ENCODE measurements at regions not wholly inside any gene's neighbourhood (a gene's known extent, or its start where the extent isn't known, plus 50 kb on each side); places are given as distances from the start of the nearest gene placed in this dataset.
"Not testable (repeated sequence)": the region's sequence is repeated elsewhere in the genome, so short reads cannot be mapped to it uniquely, and the experiment has no call there.

DNA sequence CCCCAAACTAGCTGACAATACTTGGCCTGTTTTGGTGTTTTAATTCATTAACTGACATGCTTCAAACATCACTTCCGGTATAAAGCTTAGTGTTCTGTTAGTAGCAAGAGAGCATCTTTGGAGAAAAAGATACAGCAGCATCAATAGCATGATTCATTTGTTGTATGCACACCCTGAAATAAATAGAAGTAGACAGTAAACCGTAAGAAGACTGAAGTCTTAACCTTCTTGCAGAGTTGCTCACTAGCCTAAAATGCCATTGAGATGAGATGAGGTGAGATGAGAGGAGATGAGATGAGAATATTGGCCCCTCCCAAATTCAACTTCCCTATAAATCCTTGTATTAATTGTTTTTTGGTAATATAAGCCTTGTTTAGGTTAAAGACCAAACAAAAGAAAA lies 108.8 kb downstream of the TNFSF18 start:
- no peaks in the 10 kb centered on the region for H3F3A ChIP-seq (ENCODE audit: control insufficient read depth, insufficient read depth)
- no peaks in the 10 kb centered on the region for H4K20me1 ChIP-seq (ENCODE audit: control insufficient read depth, insufficient read depth, low read depth, low read length)
- H3K4me3 ChIP-seq (ENCODE audit: low read length): no peak overlapping the region
- peaks cover 15% of the 10 kb centered on the region for H3K4me1 ChIP-seq (ENCODE audit: control insufficient read depth, low read length)
- H3K4me2 ChIP-seq (ENCODE audit: low read length): no peak overlapping the region
- no peaks in the 10 kb centered on the region for H3K27me3 ChIP-seq (ENCODE audit: control insufficient read depth, low read length)
- H3K27ac ChIP-seq (ENCODE audit: low read depth, low read length): no peak overlapping the region
- no peak for TF ChIP-seq EZH2phosphoT487 (IDR thresholded peaks at IDR 0.05; ENCODE audit: borderline replicate concordance, low read length)
- TF ChIP-seq, protein P1, sequence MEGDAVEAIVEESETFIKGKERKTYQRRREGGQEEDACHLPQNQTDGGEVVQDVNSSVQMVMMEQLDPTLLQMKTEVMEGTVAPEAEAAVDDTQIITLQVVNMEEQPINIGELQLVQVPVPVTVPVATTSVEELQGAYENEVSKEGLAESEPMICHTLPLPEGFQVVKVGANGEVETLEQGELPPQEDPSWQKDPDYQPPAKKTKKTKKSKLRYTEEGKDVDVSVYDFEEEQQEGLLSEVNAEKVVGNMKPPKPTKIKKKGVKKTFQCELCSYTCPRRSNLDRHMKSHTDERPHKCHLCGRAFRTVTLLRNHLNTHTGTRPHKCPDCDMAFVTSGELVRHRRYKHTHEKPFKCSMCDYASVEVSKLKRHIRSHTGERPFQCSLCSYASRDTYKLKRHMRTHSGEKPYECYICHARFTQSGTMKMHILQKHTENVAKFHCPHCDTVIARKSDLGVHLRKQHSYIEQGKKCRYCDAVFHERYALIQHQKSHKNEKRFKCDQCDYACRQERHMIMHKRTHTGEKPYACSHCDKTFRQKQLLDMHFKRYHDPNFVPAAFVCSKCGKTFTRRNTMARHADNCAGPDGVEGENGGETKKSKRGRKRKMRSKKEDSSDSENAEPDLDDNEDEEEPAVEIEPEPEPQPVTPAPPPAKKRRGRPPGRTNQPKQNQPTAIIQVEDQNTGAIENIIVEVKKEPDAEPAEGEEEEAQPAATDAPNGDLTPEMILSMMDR (IDR thresholded peaks at IDR 0.05; ENCODE audit: low read depth, low read length, poor library complexity, severe bottlenecking): no peak
- H3K79me2 ChIP-seq (ENCODE audit: control insufficient read depth, low read length): no peaks in the 10 kb centered on the region
- H3K9me3 ChIP-seq (ENCODE audit: control insufficient read depth, insufficient read depth, low read length): no peaks in the 10 kb centered on the region
- no peaks in the 10 kb centered on the region for H3K9me2 ChIP-seq (replicated peaks; ENCODE audit: control insufficient read depth, low read length)
- no peaks in the 10 kb centered on the region for H3K36me3 ChIP-seq (ENCODE audit: control insufficient read depth, low read length)

DNA sequence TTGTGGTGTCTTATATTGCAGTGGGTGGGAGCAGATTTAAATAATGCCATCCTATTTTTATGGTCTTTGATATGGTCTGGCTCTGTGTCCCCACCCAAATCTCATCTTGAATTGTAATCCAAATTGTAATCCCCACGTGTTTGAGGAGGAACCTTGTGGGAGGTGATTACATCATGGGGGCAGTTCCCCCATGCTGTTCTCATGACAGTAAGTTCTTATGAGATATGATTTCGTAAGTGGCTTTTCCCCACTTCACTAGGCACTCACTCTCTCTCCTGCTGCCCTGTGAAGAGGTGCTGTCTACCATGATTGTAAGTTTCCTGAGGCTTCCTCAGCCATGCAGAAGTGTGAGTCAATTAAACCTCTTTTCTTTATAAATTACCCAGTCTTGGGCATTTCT lies 107.6 kb downstream of the TNFSF18 start:
- not testable (repeated sequence) for H3K79me2 ChIP-seq (ENCODE audit: control insufficient read depth, low read length); H4K20me1 ChIP-seq (ENCODE audit: control insufficient read depth, insufficient read depth, low read depth, low read length)

DNA sequence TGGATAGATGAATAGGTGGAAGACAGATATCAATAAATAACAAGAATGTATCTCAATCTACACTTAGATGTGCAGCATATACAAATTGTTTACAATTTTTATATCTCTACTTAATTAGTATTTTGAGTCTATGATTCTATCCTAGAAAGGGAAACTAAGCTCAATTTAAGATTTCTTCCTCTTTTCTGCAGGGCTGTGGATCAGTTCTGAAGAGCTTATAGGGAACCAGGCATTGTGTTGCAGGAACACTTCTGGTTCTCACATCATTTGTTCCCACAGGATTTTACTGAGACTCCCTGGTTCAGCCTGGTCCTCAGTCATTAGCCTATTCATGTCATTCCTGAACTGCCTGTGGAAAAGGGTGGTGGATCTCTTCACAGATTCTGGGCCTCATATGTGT lies 105.8 kb downstream of the TNFSF18 start:
- Histone ChIP-seq H3K4me2 (ENCODE audit: low read length) (no peak overlapping the region), H3K9me3 (ENCODE audit: control insufficient read depth, insufficient read depth, low read length) (no peaks in the 10 kb centered on the region), H3K27ac (ENCODE audit: low read depth, low read length) (no peak overlapping the region), H3K79me2 (ENCODE audit: control insufficient read depth, low read length) (no peaks in the 10 kb centered on the region), H3K9me2 (replicated peaks; ENCODE audit: control insufficient read depth, low read length) (no peaks in the 10 kb centered on the region), H3K4me1 (ENCODE audit: control insufficient read depth, low read length) (peaks cover 11% of the 10 kb centered on the region), H3K36me3 (ENCODE audit: control insufficient read depth, low read length) (no peaks in the 10 kb centered on the region), H4K20me1 (ENCODE audit: control insufficient read depth, insufficient read depth, low read depth, low read length) (no peaks in the 10 kb centered on the region), H3F3A (ENCODE audit: control insufficient read depth, insufficient read depth) (no peaks in the 10 kb centered on the region), H3K4me3 (ENCODE audit: low read length) (no peak overlapping the region), H3K27me3 (ENCODE audit: control insufficient read depth, low read length) (no peaks in the 10 kb centered on the region)
- TF ChIP-seq, protein P1 (IDR thresholded peaks at IDR 0.05; ENCODE audit: low read depth, low read length, poor library complexity, severe bottlenecking): no peak
- no peak for TF ChIP-seq EZH2phosphoT487 (IDR thresholded peaks at IDR 0.05; ENCODE audit: borderline replicate concordance, low read length)

More for the DNA sequence above, 107.6 kb downstream of the TNFSF18 start:
- H3K4me3 ChIP-seq (ENCODE audit: low read length); H3K27me3 ChIP-seq (ENCODE audit: control insufficient read depth, low read length); H3K4me2 ChIP-seq (ENCODE audit: low read length); H3K9me2 ChIP-seq (replicated peaks; ENCODE audit: control insufficient read depth, low read length); H3K36me3 ChIP-seq (ENCODE audit: control insufficient read depth, low read length); H3F3A ChIP-seq (ENCODE audit: control insufficient read depth, insufficient read depth); H3K27ac ChIP-seq (ENCODE audit: low read depth, low read length); H3K9me3 ChIP-seq (ENCODE audit: control insufficient read depth, insufficient read depth, low read length): not testable (repeated sequence)
- peaks cover 15% of the 10 kb centered on the region for H3K4me1 ChIP-seq (ENCODE audit: control insufficient read depth, low read length)

DNA sequence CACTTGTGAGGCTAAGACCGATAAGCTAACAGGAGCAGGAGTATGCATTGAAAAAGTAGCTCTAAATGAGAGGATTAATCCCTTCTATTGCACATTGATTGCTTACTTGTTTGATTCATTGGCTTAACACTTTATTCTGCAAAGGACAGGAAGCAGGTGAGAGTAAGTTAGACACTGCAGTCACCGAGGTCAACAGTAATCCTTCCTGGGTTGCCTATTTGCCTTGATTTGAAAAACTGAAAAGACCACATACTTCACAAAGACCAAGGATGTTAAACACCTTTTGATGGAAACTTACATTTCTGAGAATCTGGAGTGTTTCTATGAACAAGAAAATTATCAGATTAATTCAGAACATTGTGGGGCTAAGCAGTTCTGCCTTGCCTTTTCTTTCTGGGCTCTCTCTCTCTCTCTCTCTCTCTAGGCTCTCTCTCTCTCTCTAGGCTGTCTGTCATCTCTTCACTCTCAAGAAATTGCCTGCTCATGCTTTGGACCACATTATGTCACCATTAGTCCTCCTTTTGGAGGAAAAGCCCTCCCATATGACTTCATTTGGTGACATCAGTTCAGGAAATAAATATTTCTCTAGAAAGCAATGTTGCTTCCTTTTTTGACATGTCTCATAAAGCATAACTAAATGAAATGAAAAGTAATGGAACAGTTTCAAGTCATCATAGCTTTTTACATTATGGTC lies 103.8 kb downstream of the TNFSF18 start:
- Histone ChIP-seq H3K4me1 (ENCODE audit: control insufficient read depth, low read length) (peaks cover under 1% of the 10 kb centered on the region), H4K20me1 (ENCODE audit: control insufficient read depth, insufficient read depth, low read depth, low read length) (no peaks in the 10 kb centered on the region), H3F3A (ENCODE audit: control insufficient read depth, insufficient read depth) (no peaks in the 10 kb centered on the region), H3K27me3 (ENCODE audit: control insufficient read depth, low read length) (no peaks in the 10 kb centered on the region), H3K79me2 (ENCODE audit: control insufficient read depth, low read length) (no peaks in the 10 kb centered on the region), H3K9me3 (ENCODE audit: control insufficient read depth, insufficient read depth, low read length) (no peaks in the 10 kb centered on the region), H3K27ac (ENCODE audit: low read depth, low read length) (no peak overlapping the region), H3K4me3 (ENCODE audit: low read length) (no peak overlapping the region), H3K4me2 (ENCODE audit: low read length) (no peak overlapping the region), H3K9me2 (replicated peaks; ENCODE audit: control insufficient read depth, low read length) (no peaks in the 10 kb centered on the region), H3K36me3 (ENCODE audit: control insufficient read depth, low read length) (no peaks in the 10 kb centered on the region)
- no peak for TF ChIP-seq EZH2phosphoT487 (IDR thresholded peaks at IDR 0.05; ENCODE audit: borderline replicate concordance, low read length)
- TF ChIP-seq, protein P1 (IDR thresholded peaks at IDR 0.05; ENCODE audit: low read depth, low read length, poor library complexity, severe bottlenecking): no peak
